ENCODE measurements at regions not wholly inside any gene's neighbourhood (a gene's known extent, or its start where the extent isn't known, plus 50 kb on each side); places are given as distances from the start of the nearest gene placed in this dataset.

- Histone ChIP-seq H3K79me2 (ENCODE audit: low read length) (no peaks in the 10 kb centered on the region), H3K27me3 (replicated peaks; ENCODE audit: insufficient read depth, low read length) (no peaks in the 10 kb centered on the region), H3K4me2 (ENCODE audit: low read depth, low read length) (peak overlapping the region; percentile 46; the same call in 1 of the 2 replicates), H3K4me1 (ENCODE audit: low read length) (no peaks in the 10 kb centered on the region), H3K4me3 (ENCODE audit: low read length) (peak overlapping the region; percentile 55), H3K9me2 (replicated peaks; ENCODE audit: insufficient read depth, low read length) (no peaks in the 10 kb centered on the region), H3K27ac (ENCODE audit: low read length) (no peak overlapping the region), H4K20me1 (ENCODE audit: insufficient read depth, low read length) (no peaks in the 10 kb centered on the region), H2AFZ (ENCODE audit: low read length) (peak overlapping the region; percentile 61), H3K9ac (ENCODE audit: low read length) (peak overlapping the region; percentile 33; the same call in 1 of the 2 replicates), H3F3A (ENCODE audit: insufficient read depth, low read length) (no peaks in the 10 kb centered on the region), H3K36me3 (replicated peaks; ENCODE audit: insufficient read depth, low read length) (no peaks in the 10 kb centered on the region), H3K9me3 (replicated peaks; ENCODE audit: insufficient read depth, low read length) (no peaks in the 10 kb centered on the region)
- TF ChIP-seq EZH2 (optimal IDR thresholded peaks at IDR 0.05; ENCODE audit: low read depth, low read length) (no peak), EZH2phosphoT487 (IDR thresholded peaks at IDR 0.05; ENCODE audit: low read length) (no peak)
- TF ChIP-seq, protein P1, sequence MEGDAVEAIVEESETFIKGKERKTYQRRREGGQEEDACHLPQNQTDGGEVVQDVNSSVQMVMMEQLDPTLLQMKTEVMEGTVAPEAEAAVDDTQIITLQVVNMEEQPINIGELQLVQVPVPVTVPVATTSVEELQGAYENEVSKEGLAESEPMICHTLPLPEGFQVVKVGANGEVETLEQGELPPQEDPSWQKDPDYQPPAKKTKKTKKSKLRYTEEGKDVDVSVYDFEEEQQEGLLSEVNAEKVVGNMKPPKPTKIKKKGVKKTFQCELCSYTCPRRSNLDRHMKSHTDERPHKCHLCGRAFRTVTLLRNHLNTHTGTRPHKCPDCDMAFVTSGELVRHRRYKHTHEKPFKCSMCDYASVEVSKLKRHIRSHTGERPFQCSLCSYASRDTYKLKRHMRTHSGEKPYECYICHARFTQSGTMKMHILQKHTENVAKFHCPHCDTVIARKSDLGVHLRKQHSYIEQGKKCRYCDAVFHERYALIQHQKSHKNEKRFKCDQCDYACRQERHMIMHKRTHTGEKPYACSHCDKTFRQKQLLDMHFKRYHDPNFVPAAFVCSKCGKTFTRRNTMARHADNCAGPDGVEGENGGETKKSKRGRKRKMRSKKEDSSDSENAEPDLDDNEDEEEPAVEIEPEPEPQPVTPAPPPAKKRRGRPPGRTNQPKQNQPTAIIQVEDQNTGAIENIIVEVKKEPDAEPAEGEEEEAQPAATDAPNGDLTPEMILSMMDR (IDR thresholded peaks at IDR 0.05; ENCODE audit: low read length) = peak; percentile 45
- DNase-seq = peak; percentile 42
Observed at GRCh38 chr11:122556605-122557004, 98.9 kb upstream of the UBASH3B start.

DNA sequence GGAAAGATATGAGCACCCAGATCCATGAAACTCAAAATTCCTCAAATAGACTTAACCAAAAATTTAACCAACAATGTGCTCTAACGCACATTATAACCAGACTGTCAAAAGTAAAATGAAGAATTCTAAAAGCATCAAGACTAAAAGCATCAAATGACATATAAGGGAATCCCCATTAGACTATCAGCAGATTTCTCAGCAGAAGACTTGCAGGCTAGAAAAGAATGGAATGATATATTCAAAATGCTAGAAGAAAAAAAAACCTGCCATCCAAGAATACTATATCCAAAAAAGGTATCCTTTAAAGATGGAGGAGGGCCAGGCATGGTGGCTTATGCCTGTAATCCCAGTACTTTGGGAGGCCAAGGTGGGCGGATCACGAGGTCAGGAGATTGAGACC, 117.5 kb upstream of the UBASH3B start:
- no peaks in the 10 kb centered on the region for H4K20me1 ChIP-seq (ENCODE audit: insufficient read depth, low read length)
- H3K4me2 ChIP-seq (ENCODE audit: low read depth, low read length) = no peak overlapping the region
- H3K79me2 ChIP-seq (ENCODE audit: low read length) = no peaks in the 10 kb centered on the region
- H3K4me1 ChIP-seq (ENCODE audit: low read length) = no peaks in the 10 kb centered on the region
- no peak overlapping the region for H3K27ac ChIP-seq (ENCODE audit: low read length)
- H3K9me2 ChIP-seq (replicated peaks; ENCODE audit: insufficient read depth, low read length) = no peaks in the 10 kb centered on the region
- H2AFZ ChIP-seq (ENCODE audit: low read length) = no peak overlapping the region
- no peaks in the 10 kb centered on the region for H3F3A ChIP-seq (ENCODE audit: insufficient read depth, low read length)
- H3K36me3 ChIP-seq (replicated peaks; ENCODE audit: insufficient read depth, low read length) = no peaks in the 10 kb centered on the region
- no peaks in the 10 kb centered on the region for H3K27me3 ChIP-seq (replicated peaks; ENCODE audit: insufficient read depth, low read length)
- no peak overlapping the region for H3K9ac ChIP-seq (ENCODE audit: low read length)
- TF ChIP-seq EZH2 (optimal IDR thresholded peaks at IDR 0.05; ENCODE audit: low read depth, low read length) (no peak), EZH2phosphoT487 (IDR thresholded peaks at IDR 0.05; ENCODE audit: low read length) (no peak)
- TF ChIP-seq, protein P1 (IDR thresholded peaks at IDR 0.05; ENCODE audit: low read length) = no peak
- no peak overlapping the region for H3K4me3 ChIP-seq (ENCODE audit: low read length)
- DNase-seq = no peak
- H3K9me3 ChIP-seq (replicated peaks; ENCODE audit: insufficient read depth, low read length) = no peaks in the 10 kb centered on the region

DNA sequence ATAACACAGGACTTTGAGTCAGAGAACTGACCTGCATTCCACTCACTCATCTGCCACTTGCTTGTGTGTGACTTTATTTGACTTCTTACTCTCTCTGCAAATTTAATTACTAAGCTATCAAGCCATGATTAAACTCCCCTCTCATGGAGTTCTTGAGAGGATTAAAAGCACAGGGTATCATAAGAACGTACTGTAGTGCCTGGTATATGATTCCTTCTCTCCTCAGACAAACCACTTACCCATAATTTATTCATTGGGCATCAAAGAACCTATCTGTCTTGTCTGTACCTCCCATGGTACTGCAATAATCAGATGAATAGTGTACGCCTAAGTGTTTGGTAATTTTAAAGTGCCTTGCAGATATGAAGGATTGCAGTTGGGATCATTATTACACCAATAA, 130.6 kb upstream of the UBASH3B start:
- Histone ChIP-seq H3K4me3 (ENCODE audit: low read length) (no peak overlapping the region), H3K27ac (ENCODE audit: low read length) (no peak overlapping the region)

More for the DNA sequence above, 130.6 kb upstream of the UBASH3B start:
- Histone ChIP-seq H2AFZ (ENCODE audit: low read length) (no peak overlapping the region), H4K20me1 (ENCODE audit: insufficient read depth, low read length) (no peaks in the 10 kb centered on the region), H3F3A (ENCODE audit: insufficient read depth, low read length) (no peaks in the 10 kb centered on the region), H3K4me2 (ENCODE audit: low read depth, low read length) (no peak overlapping the region), H3K9me2 (replicated peaks; ENCODE audit: insufficient read depth, low read length) (no peaks in the 10 kb centered on the region), H3K79me2 (ENCODE audit: low read length) (no peaks in the 10 kb centered on the region), H3K27me3 (replicated peaks; ENCODE audit: insufficient read depth, low read length) (no peaks in the 10 kb centered on the region), H3K9me3 (replicated peaks; ENCODE audit: insufficient read depth, low read length) (no peaks in the 10 kb centered on the region), H3K4me1 (ENCODE audit: low read length) (no peaks in the 10 kb centered on the region), H3K36me3 (replicated peaks; ENCODE audit: insufficient read depth, low read length) (no peaks in the 10 kb centered on the region), H3K9ac (ENCODE audit: low read length) (no peak overlapping the region)
- DNase-seq = no peak
- TF ChIP-seq, protein P1 (IDR thresholded peaks at IDR 0.05; ENCODE audit: low read length) = no peak
